LNCAP (cell line): ENCODE measurements at regions not wholly inside any gene's neighbourhood (a gene's known extent, or its start where the extent isn't known, plus 50 kb on each side); places are given as distances from the start of the nearest gene placed in this dataset.

Experiments
- TF ChIP-seq, protein P1 (sequence below): fragments of 450-650 bp; IDR thresholded peaks from 2 replicates; pipeline ENCODE4 v1.5.1; 2017; ENCODE audit warnings: mild to moderate bottlenecking

DNA sequence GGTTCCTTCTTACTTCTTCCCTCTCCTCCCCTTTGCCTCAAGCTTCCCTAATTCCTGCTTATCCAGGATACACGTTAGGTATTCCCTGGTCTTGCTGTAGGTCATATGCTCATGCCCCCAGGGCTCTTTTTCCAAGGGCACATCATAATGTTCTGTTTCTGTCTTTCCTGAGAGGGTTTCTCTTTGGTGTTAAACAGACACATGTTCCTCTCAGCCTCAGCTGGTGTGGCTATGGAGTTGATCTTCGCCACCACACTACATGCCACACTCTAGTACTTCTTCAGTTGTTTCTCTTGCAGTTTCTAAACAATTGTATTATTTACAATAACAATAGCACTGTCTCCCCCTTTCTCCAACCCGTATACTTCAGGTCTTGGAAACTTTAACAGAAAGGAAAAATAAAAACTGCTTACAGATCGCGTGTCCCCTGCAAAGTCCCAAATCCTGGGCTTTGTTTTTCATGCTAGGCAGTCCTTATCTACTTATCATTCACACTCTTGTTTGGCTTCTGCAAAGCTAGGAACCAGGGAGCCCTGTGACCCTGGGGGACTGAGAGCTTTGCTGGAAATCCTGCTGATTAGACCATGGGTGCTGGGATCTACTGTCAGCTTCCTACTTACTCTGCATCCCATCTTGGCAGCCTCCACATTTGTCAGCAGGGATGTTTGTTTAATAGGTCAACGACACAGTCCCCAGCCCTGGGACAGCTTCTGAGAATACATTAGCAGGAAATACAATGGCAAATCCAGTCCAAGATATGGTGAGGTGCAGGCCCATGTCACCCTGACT, 193.9 kb upstream of the BMPER start:
- TF ChIP-seq, protein P1, sequence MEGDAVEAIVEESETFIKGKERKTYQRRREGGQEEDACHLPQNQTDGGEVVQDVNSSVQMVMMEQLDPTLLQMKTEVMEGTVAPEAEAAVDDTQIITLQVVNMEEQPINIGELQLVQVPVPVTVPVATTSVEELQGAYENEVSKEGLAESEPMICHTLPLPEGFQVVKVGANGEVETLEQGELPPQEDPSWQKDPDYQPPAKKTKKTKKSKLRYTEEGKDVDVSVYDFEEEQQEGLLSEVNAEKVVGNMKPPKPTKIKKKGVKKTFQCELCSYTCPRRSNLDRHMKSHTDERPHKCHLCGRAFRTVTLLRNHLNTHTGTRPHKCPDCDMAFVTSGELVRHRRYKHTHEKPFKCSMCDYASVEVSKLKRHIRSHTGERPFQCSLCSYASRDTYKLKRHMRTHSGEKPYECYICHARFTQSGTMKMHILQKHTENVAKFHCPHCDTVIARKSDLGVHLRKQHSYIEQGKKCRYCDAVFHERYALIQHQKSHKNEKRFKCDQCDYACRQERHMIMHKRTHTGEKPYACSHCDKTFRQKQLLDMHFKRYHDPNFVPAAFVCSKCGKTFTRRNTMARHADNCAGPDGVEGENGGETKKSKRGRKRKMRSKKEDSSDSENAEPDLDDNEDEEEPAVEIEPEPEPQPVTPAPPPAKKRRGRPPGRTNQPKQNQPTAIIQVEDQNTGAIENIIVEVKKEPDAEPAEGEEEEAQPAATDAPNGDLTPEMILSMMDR: no peak

DNA sequence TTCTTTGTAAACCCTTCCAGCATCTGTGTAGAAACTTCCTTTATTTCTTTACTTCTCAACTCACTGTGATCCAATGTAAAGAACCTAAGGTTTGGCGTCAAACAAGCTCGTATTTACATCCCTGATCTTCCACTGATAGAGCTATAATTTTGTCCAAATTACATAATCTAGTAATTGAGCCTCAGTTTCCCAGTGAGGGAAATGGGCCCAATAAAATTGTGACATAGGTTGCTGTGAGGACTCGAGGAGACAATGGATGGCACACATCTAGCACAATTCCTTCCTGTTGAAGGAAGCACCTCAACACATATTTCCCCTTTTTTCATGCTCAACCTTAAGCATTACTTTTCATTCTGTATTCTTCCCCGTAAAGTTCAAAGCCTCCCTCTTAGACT, 193.3 kb upstream of the BMPER start:
- TF ChIP-seq, protein P1: no peak

DNA sequence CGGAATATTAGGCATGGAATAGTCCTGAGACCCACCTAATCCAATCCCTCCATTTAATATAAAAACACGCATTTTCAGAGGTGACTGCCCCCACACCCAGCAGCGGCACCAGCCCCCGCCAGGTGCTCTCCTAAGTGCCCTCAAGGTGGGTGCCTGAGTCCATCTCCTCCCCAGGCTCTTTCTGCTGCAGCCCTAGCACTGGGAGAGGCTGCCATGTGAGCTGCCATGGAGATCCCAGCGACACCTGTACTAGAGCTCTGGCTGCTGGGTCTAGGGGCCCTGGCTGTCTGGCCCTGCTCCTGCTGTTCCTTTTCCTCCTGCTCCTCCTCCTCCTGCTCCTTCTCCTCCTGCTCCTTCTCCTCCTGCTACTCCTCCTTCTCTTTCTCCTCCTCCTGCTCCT, 191.1 kb upstream of the BMPER start:
- TF ChIP-seq, protein P1: no peak

DNA sequence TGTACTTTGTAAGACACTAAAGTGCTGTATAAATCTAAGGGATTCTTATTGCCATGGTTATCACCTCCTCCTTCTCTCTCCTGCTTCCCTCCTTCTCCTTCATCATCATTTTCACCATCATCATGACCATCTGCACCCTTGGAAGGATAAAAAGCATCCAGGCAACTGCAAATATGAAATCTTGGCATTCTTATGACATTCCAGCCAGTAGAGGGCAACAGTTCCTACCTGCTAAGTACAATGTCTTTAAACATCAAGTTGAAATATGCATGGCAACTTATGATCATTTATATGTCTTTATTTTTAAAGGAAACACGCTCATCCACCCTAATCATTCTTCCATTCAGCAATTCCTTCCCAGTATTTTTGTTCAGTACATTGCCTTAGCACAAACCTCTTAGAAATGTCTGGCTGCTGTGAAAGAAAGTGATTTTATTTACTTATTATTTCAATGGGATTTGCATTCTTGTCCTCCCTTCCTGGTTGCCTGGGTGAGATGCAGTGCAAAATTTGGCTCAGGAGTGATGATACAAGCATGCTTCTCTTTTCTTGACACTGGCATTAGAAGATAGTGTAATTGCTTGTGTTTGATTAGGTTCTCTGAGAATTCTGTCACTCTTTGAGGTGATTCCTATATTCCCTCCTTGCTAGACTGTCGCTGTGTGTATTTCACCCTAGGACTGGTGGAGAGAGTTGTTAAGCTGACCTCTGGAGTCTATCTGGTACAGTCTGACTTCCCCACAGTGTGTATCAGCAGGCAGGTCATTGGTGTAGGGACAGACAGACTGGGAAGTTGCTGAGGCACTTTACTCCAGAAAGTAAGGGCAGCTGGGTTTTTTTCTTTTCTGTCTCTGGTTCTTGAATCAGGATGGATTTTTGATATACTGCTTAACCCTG, 188.5 kb upstream of the BMPER start:
- TF ChIP-seq, protein P1: peak; percentile 77

DNA sequence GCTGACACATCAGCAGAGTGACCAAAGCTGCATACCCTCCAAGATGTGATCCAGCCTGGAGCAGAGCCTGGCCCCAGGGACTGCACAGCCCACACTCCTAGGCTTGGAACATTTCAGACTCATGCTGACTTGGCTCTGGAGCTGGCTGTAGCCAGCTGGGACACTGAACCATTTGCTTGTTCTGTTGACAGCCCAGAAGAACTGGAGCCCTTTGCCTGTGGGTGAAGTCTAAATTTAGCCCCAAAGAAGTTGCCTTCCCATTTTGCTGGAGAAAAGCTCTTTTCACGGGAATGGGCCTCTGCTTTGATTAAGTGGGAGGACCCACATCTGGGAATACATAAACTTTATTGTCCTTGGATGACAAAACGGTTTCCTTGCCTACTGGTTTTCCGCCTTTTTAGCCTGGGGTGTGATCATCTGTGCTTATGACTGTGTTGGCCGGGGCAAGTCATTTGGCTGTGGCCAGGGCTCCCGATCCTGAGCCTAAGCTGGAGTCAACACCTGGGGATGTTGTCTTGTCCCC, 186.2 kb upstream of the BMPER start:
- TF ChIP-seq, protein P1: no peak

DNA sequence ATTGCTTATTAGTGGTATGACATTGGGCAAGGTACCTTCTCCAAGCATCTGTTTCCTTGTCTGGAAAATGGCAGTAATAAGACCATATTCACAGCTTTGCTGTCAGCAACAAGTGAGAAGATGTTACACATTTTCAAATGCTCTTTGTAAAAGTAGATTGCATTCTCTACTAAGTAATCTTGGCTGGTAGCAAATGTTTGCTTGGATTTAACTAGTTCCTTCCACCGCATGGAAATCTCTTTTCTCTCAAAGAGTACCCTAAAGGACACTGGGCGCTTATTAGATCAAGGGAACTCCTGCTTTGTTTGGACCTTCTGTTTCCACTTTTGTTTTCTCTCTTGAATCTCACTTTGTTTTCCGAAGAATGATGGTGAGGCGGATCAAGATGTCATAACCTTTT, 185.2 kb upstream of the BMPER start:
- TF ChIP-seq, protein P1: no peak

DNA sequence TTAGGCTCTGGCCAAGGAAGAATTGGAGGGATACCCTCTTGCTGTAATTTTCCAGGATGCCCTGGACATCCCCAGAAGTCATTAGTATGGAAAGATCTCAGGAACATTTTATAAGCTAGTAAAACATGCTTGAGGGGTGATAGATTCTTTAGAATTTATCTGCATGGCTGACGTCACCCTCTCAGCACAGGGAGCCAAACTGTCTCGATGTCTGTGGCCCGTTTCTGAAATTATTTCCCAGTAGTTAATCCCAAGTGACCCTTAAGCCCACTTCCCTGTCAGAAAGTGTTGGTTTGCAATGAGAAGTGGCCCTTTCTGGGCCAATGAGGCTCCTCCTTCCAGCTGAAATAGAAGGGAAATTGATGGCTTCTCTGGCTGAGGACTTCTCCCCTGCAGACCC, 184.5 kb upstream of the BMPER start:
- TF ChIP-seq, protein P1: no peak
